GM21447 (cell line): ENCODE measurements at regions not wholly inside any gene's neighbourhood (a gene's known extent, or its start where the extent isn't known, plus 50 kb on each side); places are given as distances from the start of the nearest gene placed in this dataset.
"Not testable (repeated sequence)": the region's sequence is repeated elsewhere in the genome, so short reads cannot be mapped to it uniquely, and the experiment has no call there.

Experiments used
- ATAC-seq: cut with Tn5 transposase; IDR thresholded peaks from one replicate; pipeline ENCODE4 v1.9.1; 2021; ENCODE audit not compliant: unreplicated experiment

DNA sequence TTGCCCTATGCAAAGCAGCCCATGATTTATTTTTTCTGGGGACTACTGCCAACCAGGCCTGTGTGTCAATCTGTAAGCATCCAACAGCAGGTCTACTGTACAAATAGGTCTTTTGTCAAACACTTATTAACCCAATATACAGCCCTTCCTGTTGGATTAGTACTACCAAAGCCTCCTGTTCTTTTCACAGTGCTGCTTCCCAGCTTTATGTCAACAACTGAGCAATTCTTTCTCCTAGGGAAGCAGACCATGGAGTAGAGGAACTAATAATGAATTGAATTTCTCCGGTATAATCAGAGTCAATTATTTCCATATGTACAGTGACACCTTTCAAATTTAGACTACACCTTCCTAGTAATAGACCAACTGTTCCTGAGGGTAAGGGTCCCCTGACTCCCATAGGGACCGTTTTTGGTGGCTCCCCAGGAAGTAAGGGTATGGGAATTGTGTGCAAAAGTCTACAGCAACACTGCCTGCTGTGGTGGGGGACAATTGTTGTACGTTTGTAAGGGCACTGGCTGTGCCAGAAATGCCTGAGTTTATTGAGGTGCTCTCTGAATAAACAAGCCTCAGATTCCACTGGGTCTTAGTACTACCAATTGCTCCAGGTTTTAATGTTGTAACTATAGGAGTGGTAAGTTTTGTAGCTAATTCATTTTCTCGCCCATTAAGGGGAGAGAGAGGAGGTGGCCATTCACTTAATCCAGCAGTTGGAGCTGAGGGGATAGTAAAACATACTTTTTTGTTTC, 286.1 kb upstream of the MTPN start:
- ATAC-seq, result not testable (repeated sequence)

DNA sequence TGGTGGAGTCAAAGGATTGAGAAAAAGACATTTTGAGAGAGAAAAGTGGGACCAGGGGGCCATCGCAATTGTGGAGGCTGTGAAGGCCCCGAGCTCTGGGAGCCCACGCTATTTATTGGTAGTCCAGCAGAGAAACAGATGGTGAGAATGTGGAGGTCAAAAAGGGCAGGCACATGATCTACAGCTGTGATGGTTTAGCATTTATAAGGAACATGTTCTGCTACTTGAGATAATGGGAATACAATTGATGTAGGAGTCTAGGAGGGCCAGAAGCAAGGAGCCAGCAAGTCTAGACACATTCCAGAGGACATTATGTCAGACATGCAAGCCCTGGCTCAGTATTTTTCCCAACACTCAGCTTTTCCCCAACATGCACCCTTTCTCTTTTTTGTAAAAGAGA, 283.4 kb upstream of the MTPN start:
- not testable (repeated sequence) for ATAC-seq

DNA sequence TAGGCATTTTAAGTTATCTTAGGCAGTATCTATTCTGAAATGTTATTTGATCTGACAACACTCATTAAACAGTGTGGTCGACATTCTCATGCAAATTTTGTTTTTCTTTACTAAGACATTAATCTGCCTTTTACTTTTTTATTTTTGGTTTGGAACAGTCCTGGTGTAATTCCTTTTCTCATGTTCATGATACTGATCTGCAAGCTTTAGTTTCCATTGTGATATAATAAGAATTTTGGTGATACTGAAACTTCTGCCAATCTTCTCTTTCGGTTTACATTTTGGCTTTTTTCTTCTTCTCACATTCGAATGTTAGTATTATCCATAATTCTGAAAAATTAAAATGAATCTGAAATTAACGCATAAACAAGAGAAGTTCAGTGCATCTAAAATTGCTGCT, 281.9 kb upstream of the MTPN start:
- ATAC-seq, result no peak

DNA sequence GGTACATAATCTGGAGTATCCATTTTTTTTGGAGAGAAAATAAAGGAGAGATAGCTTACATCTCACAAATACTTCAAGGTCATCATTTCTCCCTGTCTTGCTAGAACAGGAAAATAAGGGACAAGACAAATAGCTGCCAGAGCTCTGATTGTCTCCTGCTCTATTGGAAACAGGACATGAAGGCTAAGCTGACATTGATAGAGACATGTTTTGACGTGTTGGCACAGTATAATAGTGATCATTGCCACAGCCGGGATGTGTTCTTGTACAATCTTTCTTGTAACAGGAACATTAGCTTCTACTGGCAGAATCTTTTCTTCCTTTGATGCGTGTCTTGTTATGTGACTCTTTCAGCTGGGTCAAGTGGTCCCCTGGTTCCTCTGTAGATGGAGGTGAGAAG, 279.3 kb upstream of the MTPN start:
- ATAC-seq, result no peak

DNA sequence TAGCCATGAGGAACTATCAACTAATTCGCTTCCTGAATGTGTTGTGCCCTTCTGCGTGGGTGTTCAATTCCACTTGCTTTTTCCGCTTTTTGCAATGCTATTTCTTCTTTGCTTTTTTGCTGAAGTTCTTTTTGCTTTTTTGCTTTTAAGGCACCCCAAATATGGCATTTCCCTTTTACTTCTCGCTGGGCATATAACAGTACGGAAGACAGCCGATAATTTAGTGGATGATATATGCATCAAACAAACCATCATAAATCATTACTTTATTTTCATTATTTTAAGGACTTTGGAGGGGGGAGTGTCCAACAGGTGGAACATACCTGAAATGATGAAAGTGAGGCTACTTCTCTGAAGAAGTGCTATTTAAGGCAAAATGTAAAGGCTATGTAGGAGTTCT, 277.0 kb upstream of the MTPN start:
- no peak for ATAC-seq

DNA sequence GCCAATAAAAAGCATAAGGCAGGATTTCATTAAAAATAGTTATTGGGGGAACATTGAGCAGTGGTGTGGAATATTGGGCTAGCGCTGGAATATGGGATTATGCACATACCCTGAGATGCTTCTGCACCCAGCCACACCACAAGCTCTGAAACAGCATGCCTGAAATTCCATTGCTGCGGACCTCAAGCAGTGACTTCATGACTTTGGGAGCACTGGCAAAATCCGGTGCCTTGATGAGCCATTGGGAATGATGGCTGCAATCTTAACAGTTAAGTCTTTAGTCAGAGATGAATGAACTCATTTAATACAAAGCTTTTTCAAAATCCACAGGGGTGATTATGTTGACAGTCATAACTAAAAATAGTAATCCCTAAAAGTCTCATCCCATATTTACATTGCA, 274.7 kb upstream of the MTPN start:
- no peak for ATAC-seq

DNA sequence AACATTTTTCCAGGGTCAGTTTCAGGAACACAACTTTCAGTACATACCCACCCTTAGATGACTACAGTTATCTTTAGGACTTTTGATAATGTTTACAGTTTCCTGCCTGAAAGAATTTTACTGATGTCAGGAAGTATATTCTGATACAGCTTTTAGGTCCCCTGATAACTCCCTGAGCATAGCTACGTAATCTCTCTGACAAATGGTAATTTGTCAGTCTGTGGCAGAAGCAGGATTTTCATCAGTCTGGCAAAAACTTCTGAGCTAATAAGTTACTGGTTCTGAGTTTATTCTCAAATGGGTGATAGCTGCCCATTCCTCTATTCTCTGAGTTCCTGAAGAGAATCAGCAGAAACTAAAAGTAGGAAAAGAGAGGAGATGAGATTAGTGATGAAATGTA, 270.1 kb upstream of the MTPN start:
- no peak for ATAC-seq

DNA sequence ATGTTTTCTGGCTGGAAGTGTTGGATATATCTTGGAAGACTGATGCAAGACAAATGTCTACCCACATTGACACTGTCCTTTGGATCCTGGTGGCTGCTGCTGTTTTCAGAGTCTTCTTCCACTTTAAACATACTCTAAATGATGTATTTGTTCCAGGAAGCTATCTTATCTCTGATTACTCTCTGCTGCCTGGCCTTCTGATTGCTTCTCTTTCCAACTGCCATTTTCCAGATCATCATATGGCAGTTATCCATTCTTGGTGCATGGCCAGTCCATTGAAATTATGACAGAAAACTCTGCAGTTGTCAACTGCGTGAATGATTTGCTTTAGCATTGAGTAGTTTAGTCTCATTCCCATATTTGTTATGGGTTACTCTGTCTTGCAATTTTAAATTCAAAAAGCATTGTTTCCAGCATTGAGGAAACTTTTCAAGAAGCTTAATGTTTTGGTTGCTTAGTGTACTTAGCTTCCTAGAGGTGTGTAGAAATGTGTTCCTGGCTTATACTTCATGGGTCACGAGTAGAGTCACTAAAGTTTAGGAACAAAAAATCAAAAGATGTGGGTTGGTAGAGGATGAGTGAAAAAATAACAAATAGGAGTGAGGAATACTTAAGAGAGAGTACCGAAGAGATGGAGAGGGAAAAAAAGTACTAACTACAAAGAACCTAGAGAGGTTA, 268.3 kb upstream of the MTPN start:
- no peak for ATAC-seq

DNA sequence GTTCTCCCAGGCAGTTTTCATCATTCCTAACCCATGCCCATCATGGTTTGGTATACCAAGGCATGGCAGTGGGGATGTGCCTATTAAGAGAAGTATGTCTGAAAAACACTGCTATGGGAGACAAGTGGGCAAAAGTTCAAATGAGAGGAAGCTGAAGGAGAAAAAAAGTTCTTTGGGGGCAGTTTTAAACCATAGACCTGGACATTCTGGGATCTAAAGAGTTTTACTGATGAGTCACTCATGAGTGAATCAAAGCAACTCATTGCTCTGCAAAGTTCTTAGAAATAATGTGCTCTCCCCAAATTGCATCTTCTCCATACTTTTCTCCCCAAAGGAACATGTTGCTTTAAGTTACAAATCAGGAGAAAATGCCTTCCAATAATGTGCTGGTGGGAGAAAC, 256.9 kb upstream of the MTPN start:
- no peak for ATAC-seq

DNA sequence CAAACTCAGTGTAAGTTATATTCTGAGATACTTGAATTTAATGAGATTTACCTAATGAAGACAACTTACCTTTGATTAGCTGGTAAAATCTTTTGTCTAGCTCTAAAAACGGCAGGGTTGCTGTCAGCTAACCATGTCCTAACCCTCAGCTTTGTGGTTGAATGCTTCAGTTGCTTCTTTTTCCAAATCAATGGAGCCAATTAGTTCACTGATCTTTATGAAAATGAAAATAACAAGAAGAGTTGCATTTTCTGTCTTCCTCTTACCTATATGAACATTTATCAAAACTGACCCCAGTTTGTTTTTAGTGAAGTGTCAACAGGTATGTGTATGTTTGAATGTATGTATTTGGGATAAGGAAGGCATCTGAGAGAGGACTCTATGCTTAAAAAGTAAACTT, 253.1 kb upstream of the MTPN start:
- ATAC-seq, result peak; percentile 57

DNA sequence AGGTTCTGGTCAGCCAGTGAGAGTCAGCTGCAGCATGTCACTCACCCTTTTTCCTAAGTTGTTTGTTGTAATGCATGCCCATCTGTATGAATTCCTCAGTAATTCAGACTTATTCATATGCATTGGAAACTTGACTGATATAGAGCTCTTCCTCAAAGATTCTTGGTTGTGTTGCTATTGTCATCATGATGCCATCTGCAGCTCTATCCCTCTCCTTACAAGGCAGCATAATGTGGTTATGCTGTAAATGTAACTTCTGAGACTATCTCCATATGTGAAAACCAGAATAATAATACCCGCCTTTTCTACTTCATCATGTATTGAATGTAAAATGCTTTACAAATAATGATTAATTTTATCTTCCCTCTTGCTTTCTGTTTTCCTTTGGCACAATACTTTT, 252.6 kb upstream of the MTPN start:
- no peak for ATAC-seq

DNA sequence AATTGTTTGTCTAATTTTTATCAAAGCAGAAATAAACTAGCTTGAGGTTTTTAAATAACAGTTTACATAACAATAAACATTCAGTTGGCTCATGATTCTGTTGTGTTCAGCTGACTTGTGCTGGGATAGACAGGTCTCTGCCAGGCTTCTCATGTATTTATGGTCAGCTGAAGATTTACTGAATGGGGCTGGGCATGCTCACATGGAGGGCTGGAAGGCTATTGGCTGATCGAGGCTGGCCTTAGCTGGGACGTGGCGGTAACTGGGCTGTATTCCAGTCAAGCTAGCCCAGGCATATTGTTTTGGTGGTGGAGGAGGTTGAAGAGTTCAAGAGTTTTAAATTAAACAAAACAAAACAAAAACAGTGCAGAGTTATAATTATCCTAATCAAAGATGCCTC, 251.0 kb upstream of the MTPN start:
- no peak for ATAC-seq

DNA sequence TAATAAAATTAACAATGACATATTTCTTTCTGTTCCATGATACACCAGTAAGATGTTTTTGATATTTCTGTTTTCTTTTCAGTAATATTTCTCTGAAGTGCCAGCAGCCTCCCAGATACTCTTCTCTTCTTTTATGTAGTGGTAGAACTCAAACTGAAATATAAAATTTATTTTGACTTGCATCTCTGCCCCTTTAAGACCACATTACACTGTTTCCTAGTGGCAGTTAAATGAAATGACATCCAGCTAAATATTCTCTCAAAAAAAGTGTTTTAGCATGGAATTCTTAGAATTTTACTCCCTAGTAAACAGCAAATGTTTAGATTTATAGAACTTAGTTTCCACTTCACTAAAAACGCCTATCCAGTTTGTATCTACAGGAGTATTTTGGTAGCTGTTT, 237.2 kb upstream of the MTPN start:
- ATAC-seq, result no peak

DNA sequence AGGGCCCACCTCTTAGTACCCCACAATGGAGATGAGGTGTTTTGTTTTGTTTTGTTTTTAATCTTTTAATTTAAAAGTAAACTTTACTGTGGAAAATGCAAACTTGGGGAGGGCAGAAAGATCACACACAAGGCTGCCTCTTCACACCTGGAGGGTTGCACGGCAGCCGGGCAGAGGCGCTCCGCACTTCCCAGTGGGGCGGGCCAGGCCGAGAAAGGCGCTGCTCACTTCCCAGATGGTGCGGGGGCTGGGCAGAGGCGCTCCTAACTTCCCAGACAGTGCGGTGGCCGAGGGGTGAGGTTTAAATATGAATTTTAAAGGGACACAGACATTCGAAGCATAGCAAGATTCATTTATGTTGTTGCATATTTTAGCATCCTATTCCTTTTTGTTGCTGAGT, 235.9 kb upstream of the MTPN start:
- no peak for ATAC-seq

DNA sequence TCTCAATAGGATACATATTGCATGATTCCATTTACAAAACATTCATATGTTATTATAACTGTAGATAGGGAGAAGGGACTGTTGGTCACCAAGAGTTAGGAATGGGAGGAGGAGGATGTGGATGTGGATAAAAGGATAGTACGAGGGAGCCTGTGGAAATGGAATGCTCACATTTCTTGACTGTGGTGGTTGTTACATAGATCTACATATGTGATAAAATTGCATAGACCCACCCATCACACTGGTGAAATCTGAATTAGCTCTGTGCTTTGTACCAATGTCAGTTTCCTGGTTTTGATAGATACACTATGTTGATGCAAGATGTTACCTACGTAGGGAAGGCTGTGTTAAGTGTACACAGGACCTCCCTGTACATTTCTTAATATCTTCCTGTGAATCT, 233.5 kb upstream of the MTPN start:
- ATAC-seq, result no peak

DNA sequence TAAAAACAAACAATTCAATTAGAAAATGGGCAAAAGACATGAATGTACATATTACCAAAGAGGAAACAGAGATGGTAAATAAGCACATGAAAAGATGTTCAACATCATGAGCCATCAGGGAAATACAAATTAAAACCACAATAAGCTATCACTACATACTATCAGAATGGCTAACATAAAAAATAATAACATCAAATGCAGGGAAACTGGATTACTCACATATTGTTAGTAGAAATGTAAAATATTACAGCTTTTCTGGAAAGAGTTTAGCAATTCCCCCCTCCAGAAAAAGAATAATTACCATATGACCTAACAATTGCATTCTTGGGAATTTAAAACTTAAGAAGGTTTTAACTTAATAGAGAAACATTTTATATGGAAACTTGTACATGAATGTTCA, 232.9 kb upstream of the MTPN start:
- no peak for ATAC-seq

DNA sequence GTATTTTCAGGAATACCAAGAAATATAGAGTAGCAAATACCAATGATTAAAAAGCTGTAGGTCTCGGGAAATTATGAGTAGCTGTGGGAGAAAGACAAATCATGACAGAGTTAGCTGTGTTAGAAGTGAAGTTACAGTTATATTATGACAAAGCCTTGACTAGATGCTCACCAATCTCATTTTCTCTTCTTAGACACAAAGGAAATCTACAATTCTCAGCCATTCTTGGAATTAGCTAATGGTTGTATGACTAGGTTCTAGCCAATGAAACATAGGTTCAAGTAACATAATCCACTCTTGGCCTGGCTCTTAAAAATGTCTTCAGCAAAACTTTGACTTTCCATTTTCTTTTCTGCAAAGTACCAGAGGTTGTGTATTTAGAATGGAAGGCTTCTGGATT, 228.8 kb upstream of the MTPN start:
- no peak for ATAC-seq

DNA sequence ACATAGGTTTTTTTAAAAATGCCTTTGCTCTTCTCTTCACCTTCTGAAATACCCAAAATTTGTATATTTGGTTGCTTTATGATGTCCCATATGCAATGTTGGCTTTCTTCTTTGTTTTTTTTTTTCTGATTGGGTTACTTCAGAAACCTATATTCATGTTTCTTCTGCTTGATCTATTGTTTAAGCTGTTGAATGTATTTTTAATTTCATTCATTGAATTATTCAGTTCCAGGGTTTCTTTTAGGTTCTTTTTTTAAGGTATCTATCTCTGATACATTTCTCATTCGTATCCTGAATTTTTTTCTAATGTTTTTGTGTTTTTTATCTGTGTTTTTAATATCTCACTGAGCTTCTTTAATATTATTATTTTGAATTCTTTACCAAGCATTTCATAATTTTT, 221.0 kb upstream of the MTPN start:
- ATAC-seq, result no peak

DNA sequence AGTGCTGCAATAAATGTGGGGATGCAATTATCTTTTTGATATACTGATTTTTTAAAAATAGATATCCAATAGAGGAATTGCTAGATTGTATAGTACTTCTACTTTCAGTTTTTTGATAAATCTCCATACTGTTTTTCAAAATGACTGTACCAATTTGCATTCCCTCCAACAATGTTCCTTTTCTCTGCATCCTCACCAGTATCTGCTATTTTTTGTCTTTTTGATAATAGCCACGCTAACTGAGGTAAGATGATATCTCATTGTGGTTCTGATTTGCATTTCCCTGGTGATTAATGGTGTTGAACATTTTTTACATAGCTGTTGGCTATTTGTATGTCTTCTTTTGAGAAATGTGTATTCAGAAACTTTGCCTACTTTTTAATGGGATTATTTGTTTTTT, 217.7 kb upstream of the MTPN start:
- no peak for ATAC-seq

DNA sequence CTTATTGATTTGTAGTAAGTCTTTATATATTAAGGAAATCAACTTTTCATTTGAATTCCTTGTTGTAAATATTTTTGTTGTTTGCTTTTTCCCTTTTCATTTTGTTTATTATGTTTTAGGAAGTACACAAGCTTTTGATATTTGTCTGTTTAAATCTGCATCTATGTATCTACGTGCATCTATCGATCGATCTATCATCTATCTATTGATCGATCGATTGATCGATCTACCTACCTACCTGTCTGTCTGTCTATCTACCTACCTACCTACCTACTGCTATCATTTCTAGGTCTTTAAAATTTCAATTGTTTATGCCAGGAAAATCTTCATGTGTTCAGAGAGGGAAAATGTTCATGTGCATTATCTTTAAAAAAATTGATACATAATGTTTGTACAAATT, 216.8 kb upstream of the MTPN start:
- ATAC-seq, result no peak

DNA sequence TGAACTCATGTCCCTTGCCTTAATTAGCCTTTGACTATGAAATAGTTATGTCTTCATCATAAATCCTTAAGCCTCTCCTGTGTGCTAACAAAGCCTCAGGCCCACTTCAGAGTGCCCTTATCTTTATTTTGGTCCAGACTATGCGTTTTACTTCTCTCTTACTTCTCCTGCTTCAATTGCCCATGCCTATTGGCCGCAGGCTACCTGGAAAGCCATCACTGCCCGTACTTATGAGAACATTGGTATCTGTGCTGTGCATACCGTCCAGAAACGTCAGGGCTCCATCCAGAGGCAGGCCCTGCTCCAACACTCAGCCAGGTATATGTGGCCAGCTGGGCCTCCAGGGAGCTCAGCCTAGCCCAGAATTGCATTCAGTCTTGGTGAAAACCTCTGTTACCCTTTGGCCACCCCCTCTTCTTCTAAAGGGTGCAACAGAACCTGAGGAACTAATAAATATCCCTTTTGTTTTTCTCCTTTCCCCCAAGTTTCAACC, 212.4 kb upstream of the MTPN start:
- ATAC-seq, result no peak

DNA sequence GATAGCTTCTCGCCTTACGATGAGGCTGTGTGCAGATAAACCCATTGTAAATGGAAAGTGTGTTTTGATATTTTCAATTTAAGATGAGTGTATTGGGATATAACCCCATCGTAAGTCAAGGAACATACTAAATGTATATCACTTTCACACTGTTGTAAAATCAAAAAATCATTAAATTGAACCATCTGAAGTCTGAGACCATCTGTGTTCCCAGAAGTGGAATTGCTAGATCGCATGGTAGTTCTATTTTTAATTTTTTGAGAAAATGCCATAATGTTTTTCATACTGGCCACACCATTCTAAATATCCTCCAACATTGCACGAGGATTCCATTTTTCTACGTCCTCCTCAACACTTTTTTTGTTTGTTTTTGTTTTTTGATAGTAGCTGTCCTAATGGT, 209.1 kb upstream of the MTPN start:
- no peak for ATAC-seq

DNA sequence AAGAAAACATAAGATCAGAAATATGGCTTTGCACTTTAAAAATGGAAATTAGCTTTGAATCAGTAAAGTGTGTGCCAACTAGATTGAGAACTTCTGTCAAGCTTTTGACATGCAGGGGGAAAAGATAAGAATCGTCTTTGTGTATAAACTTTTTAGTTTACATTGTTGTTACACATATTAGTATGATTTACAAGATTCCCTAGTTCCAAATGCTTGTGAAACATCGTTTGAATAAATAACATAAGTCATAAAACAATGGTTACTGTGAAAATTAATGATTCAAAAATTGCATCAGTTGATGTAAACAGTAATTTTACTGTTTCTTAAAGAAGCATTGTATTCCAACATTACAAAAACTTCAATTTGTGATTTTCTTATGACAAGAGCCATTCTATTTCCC, 207.6 kb upstream of the MTPN start:
- no peak for ATAC-seq
